ENCODE measurements at regions not wholly inside any gene's neighbourhood (a gene's known extent, or its start where the extent isn't known, plus 50 kb on each side); places are given as distances from the start of the nearest gene placed in this dataset.

DNA sequence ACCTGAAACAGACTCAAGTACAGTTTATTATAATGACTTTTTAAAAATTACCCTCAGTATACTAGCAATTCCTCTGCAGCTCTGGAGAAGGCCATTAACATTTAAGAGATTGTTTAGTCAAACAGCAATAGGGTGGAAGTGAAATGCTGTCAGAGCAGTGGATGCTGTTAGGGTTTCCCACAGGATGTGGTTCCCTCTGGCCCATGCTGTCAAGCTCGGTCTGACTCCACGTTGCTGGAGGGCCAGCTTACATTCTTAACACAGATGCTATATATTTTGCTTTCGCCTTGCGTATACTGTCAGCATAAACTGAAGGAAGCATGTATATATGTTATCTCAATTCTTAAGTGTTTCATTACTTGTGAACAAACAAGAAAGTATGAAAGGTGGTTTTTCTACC lies 231.1 kb upstream of the COL8A1 start:
- POLR2A ChIA-PET = no interaction called here

DNA sequence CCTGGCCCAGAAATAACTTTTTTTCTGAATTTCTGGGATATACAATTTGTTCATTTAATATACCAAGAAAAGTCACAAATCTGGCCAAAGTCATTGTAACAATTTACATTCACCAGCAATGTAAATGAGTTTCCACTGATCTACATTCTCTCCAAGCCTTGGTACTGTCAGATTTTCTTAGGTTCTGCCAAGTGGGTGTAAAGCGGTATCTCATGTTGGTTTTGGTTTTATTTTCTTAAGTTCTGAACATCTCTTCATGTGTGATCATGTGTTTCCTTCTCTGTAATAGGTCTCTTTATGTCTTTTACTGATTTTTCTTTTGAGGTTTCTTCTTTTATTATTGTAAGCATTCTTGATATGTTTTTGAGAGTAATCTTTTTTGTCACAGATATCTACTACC lies 235.6 kb upstream of the COL8A1 start:
- H3K4me3 ChIP-seq (ENCODE audit: low read depth, low read length) = no peak overlapping the region
- 0 out of 2 replicates have a peak, but pooled peaks cover 13% of the 10 kb centered on the region for H3K9me3 ChIP-seq
- no peak for DNase-seq
- intact Hi-C loops (cut with micrococcal nuclease; ENCODE audit: unreplicated experiment) = no loop called here
- no peaks in the 10 kb centered on the region for H3K36me3 ChIP-seq (ENCODE audit: control insufficient read depth, insufficient read depth, low read length)
- H3K36me3 Mint-ChIP-seq (ENCODE audit: insufficient read depth, unreplicated experiment) = no peaks in the 10 kb centered on the region
- no peak overlapping the region for H3K4me3 Mint-ChIP-seq (ENCODE audit: unreplicated experiment)
- H3K9me3 Mint-ChIP-seq (ENCODE audit: unreplicated experiment) = peaks cover 3% of the 10 kb centered on the region
- no peak overlapping the region for H3K27ac Mint-ChIP-seq (ENCODE audit: unreplicated experiment)
- no peaks in the 10 kb centered on the region for H3K4me1 ChIP-seq
- H3K27me3 ChIP-seq (replicated peaks; ENCODE audit: control insufficient read depth, insufficient read depth, low read length) = no peaks in the 10 kb centered on the region
- ChIA-PET POLR2A (no interaction called here), CTCF (no interaction called here)
- TF ChIP-seq, protein P1, sequence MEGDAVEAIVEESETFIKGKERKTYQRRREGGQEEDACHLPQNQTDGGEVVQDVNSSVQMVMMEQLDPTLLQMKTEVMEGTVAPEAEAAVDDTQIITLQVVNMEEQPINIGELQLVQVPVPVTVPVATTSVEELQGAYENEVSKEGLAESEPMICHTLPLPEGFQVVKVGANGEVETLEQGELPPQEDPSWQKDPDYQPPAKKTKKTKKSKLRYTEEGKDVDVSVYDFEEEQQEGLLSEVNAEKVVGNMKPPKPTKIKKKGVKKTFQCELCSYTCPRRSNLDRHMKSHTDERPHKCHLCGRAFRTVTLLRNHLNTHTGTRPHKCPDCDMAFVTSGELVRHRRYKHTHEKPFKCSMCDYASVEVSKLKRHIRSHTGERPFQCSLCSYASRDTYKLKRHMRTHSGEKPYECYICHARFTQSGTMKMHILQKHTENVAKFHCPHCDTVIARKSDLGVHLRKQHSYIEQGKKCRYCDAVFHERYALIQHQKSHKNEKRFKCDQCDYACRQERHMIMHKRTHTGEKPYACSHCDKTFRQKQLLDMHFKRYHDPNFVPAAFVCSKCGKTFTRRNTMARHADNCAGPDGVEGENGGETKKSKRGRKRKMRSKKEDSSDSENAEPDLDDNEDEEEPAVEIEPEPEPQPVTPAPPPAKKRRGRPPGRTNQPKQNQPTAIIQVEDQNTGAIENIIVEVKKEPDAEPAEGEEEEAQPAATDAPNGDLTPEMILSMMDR (IDR thresholded peaks at IDR 0.05; ENCODE audit: insufficient read depth in 1 of 2, low read depth in 1 of 2, low read length in 1 of 2, severe bottlenecking in 1 of 2, unreplicated experiment in 1 of 2) = no peak
- no peaks in the 10 kb centered on the region for H3K27me3 Mint-ChIP-seq (ENCODE audit: insufficient read depth, unreplicated experiment)
- H3K4me1 Mint-ChIP-seq (ENCODE audit: low read depth, unreplicated experiment) = no peaks in the 10 kb centered on the region
- BruUV-seq (replicated peaks) = no TSS peak

More for the DNA sequence above, 231.1 kb upstream of the COL8A1 start:
- TF ChIP-seq, protein P1 (IDR thresholded peaks at IDR 0.05; ENCODE audit: insufficient read depth in 1 of 2, low read depth in 1 of 2, low read length in 1 of 2, severe bottlenecking in 1 of 2, unreplicated experiment in 1 of 2) = no peak
- Mint-ChIP-seq H3K36me3 (ENCODE audit: insufficient read depth, unreplicated experiment) (no peaks in the 10 kb centered on the region), H3K27ac (ENCODE audit: unreplicated experiment) (no peak overlapping the region), H3K27me3 (ENCODE audit: insufficient read depth, unreplicated experiment) (no peaks in the 10 kb centered on the region), H3K4me1 (ENCODE audit: low read depth, unreplicated experiment) (no peaks in the 10 kb centered on the region), H3K9me3 (ENCODE audit: unreplicated experiment) (no peaks in the 10 kb centered on the region), H3K4me3 (ENCODE audit: unreplicated experiment) (no peak overlapping the region)
- no peaks in the 10 kb centered on the region for H3K4me1 ChIP-seq
- no peaks in the 10 kb centered on the region for H3K9me3 ChIP-seq
- intact Hi-C loops (cut with micrococcal nuclease; ENCODE audit: unreplicated experiment) = no loop called here
- DNase-seq = no peak
- no peaks in the 10 kb centered on the region for H3K27me3 ChIP-seq (replicated peaks; ENCODE audit: control insufficient read depth, insufficient read depth, low read length)
- H3K4me3 ChIP-seq (ENCODE audit: low read depth, low read length) = no peak overlapping the region
- CTCF ChIA-PET = no interaction called here
- no TSS peak for BruUV-seq (replicated peaks)
- H3K36me3 ChIP-seq (ENCODE audit: control insufficient read depth, insufficient read depth, low read length) = no peaks in the 10 kb centered on the region

DNA sequence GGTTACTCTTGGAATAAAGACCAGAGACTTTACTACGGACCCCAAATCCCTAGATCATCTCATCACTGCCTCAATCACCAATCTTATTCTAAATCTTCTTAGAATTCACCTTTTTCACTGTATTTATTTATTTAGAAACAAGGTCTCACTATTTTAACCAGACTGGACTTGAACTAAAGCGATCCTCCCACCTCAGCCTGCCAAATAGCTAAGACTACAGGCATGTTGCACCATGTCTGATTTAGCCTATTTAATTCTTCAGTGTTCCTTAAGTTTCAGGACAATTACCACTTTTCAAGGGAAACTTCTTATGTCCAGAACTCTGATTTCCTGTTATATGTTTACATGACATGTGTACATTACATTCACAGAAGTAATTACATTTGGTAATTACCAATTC lies 238.0 kb upstream of the COL8A1 start:
- no peak overlapping the region for H3K4me3 Mint-ChIP-seq (ENCODE audit: unreplicated experiment)
- H3K4me3 ChIP-seq (ENCODE audit: low read depth, low read length) = no peak overlapping the region
- no peak for DNase-seq
- no peak overlapping the region for H3K27ac Mint-ChIP-seq (ENCODE audit: unreplicated experiment)
- H3K27me3 Mint-ChIP-seq (ENCODE audit: insufficient read depth, unreplicated experiment) = no peaks in the 10 kb centered on the region
- H3K9me3 Mint-ChIP-seq (ENCODE audit: unreplicated experiment) = peaks cover 10% of the 10 kb centered on the region
- H3K27me3 ChIP-seq (replicated peaks; ENCODE audit: control insufficient read depth, insufficient read depth, low read length) = no peaks in the 10 kb centered on the region
- intact Hi-C loops (cut with micrococcal nuclease; ENCODE audit: unreplicated experiment) = no loop called here
- H3K36me3 Mint-ChIP-seq (ENCODE audit: insufficient read depth, unreplicated experiment) = no peaks in the 10 kb centered on the region
- 0 out of 2 replicates have a peak, but pooled peaks cover 13% of the 10 kb centered on the region for H3K9me3 ChIP-seq
- no peaks in the 10 kb centered on the region for H3K36me3 ChIP-seq (ENCODE audit: control insufficient read depth, insufficient read depth, low read length)
- no TSS peak for BruUV-seq (replicated peaks)
- H3K4me1 ChIP-seq = no peaks in the 10 kb centered on the region
- ChIA-PET CTCF (no interaction called here), POLR2A (no interaction called here)
- H3K4me1 Mint-ChIP-seq (ENCODE audit: low read depth, unreplicated experiment) = no peaks in the 10 kb centered on the region
- TF ChIP-seq, protein P1 (IDR thresholded peaks at IDR 0.05; ENCODE audit: insufficient read depth in 1 of 2, low read depth in 1 of 2, low read length in 1 of 2, severe bottlenecking in 1 of 2, unreplicated experiment in 1 of 2) = no peak

All from Caco-2 (cell line).